GM18511 (cell line): ENCODE measurements at regions not wholly inside any gene's neighbourhood (a gene's known extent, or its start where the extent isn't known, plus 50 kb on each side); places are given as distances from the start of the nearest gene placed in this dataset.

Experiments
- ATAC-seq: cut with Tn5 transposase; IDR thresholded peaks from one replicate; pipeline ENCODE4 v1.9.1; 2021; ENCODE audit warnings: mild to moderate bottlenecking, moderate library complexity; ENCODE audit not compliant: unreplicated experiment

- no peak for ATAC-seq
Observed at GRCh38 chr3:62975566-62975965, 100.3 kb upstream of the CADPS start.

DNA sequence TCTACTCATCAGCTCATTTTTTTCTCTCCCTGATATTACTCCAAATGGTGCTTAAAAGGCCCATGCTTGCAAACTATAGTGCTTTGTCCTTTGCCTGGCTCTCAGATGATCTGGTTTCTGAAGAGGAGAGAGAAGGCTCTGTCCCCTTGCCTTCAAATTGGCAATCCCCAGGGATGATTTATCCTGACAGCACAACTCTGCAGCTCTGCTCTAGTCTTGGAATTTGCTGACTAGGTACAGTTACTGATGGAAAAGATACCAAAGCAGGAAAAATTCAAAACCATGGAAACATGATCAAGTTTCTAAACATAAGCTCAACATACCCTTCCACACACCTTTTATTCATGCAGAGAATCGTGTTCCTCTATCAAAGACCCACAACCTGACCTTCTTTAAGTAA lies 106.7 kb upstream of the CADPS start:
- ATAC-seq, result no peak

GRCh38 chr3:62982795-62983455 lies 107.7 kb upstream of the CADPS start:
- no peak for ATAC-seq

GRCh38 chr3:62986061-62986460 lies 110.8 kb upstream of the CADPS start:
- ATAC-seq, result no peak

DNA sequence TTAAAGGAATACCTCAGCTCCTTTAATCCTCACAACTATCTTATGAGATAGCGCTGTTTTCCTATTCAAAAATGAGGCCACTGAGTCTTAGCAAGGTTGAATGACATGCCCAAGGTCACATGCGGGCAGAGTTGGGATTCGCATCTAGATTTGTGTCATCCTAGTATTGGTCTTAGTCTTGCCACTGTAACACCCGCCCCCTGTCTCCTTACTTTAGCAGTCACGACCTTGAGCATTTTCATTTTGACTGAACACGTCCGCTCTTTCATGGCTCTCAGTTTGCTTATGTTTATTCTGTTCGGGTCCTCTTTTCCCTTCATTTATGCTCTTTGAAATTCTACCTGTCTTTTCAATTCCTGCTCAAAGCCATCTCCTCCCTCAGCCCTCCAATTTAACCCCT lies 112.5 kb upstream of the CADPS start:
- no peak for ATAC-seq

DNA sequence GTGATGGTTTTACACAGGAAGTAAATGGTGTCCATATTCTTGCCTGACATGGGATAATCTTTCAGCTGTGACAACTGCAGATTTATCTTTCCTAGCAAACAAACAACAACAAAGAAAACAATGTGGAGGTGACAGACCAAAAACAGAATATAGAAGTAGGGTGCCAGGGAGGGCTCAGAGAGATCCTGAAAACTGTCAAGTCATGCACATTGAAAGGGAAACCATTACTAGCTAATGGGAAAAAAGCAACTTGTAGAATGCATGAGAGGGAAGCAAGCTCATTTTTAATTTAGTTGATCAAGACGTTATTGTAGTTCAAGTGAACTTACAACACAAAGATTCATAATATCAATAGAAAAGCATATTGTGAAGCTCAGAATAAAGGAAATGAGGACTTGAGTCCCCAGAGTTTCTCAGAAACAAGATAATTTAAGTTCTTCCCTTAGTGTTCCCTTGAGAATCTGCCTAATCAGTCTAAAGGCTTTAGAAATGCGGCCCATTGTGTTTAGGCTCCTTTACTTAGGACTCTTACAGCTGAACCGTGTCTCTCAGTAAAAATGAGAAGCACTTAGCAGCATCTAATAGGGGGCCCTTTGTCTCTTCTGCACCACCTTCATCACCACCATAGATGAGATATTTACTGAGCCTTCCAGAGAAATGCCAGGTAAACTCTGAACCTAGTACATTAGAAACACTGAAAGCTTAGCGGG lies 115.6 kb upstream of the CADPS start:
- no peak for ATAC-seq

- ATAC-seq, result no peak
Observed at GRCh38 chr3:62992520-62992919, 117.3 kb upstream of the CADPS start.

GRCh38 chr3:62995119-62995518 lies 119.9 kb upstream of the CADPS start:
- ATAC-seq, result no peak

DNA sequence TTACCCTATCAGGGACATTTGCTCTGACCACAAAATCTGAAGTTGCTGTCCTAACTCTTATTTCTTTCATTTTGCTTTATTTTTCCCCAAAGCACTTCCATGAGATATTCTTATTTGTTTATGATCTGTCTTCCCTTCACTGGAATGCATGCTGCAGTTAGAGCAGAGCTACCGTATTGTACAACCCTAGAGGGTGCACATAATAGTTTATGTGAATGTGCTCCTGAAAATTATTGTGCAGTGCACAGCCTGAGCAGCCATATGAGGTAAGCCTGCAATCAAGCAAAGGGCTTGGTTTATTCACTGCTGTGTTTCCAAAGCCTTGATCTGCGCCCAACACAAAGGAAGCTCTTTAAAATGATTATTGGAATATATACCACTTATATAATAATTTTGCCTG lies 120.3 kb upstream of the CADPS start:
- no peak for ATAC-seq

DNA sequence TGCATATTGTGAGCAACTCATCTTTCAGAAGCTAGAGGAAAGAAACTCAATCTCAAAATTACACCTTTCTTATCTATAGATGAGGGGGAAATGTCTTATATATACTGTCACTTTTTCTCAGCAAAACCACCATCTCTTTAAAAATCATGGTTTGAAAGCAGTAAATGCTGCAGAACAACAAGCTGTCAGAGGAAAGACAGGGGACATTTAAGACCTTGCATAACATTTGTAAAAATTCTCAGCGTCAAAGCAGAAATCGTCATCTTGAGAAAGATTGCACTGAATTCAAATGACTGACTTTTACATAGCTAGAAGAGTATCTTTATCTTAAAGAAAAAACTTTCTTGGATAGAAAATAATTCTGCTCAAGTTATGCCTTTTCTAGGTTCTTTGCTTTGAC lies 122.2 kb upstream of the CADPS start:
- no peak for ATAC-seq

GRCh38 chr3:62999158-62999557 lies 123.9 kb upstream of the CADPS start:
- no peak for ATAC-seq

DNA sequence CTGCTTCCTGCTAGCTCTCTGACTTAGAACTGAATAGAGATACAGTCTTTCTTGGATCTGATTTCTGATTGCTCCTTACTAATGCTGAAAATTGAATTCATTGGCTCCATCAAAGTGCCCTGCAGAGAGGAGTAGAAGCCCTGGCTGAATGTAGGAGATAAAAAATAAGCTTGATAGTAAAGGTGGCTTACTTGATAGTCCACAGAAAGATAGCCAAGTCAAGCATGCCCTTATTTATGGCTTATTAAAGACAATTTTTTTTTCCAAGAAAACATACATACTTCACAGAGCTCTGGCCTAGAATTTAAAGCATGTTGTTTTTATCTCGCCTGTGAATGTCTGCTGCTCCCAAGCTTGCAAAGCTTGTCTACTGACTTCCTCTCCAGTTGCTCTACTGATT lies 124.6 kb upstream of the CADPS start:
- ATAC-seq, result no peak

DNA sequence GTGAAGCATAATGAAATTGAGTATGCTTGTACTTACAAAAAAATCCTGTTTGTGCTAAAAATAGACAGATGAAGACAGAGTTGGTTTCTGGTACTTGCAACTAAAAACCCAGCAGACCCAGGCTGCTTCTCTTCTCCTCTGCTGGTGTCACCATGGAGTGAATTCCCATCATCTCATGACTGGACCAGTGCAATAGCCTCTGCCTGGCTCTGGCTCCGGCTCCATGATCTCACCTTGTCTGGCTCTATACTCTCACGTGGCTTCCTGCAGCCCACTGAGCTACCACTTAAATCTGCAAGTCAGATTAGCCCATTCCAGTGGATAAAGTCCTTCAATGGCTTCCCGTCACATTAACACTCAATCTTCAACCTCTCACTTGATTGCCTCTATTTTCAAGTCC lies 129.2 kb upstream of the CADPS start:
- no peak for ATAC-seq

DNA sequence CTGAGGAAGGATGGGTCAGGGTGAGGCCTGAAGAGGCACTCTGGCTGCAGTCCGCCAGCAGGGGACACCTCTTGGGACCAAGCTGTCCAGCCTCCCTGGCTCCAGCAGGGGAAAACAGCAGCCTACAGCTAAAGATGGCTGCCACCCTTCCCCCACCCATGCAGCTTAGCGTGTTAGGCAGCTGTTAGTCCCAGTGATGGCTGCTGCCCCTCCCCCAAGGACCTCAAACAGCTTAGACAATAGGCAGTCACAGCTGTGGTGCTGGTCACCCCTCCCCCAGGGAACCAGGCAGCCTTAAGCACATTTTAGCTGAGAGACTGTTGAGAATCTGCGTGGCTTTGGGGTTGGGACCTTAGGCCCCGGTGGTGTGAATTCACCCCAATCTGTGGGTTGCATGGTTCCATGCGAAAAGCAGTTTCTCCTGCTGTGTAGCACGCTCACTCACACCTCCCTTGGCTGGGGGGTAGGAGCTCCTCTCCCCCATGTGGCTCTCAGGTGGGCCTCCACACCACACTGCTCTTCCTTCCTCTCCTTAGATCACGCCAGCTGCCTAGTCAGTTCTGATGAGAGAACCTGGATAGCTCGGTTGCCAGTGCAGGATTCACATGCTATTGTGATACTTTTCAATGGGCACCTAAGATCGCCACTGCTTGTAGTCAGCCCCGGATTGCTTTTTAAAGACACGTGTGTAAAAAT lies 140.5 kb upstream of the CADPS start:
- ATAC-seq, result no peak

DNA sequence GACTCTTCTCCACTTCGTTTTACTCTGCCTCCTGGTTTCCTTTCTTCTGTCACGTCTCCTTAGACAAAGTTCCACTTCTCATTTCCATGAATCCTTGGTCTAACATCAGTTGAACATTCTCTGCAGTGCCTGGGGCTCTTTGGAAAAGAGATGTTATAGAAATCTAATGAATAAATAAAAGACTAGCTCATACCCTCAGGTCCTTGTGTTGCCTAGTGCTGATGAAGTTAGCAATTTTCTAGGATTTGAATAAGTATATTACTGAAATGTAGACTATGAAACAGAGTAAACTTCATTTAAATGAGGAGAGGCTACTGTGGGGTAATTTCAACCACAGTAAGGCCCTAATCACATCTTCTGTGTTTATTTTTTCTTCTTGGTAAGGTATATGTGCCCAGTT lies 146.9 kb upstream of the CADPS start:
- ATAC-seq, result no peak

DNA sequence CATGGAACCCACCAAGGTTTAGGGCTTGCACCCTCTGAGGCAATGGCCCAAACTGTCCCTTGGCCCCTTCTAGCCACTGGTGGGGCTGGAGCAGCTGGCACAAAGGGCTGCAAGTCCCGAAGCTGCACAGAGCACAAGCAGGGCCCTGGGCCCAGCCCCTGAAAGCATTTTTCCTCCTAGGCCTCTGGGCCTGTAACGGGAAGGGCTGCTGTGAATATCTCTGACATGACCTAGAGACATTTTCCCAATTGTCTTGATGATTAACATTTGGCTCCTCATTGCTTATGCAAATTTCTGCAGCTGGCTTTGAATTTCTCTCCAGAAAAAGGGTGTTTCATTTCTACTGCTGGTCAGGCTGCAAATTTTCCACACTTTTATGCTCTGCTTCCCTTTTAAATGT lies 151.5 kb upstream of the CADPS start:
- no peak for ATAC-seq

GRCh38 chr3:63029326-63029725 lies 154.1 kb upstream of the CADPS start:
- no peak for ATAC-seq

DNA sequence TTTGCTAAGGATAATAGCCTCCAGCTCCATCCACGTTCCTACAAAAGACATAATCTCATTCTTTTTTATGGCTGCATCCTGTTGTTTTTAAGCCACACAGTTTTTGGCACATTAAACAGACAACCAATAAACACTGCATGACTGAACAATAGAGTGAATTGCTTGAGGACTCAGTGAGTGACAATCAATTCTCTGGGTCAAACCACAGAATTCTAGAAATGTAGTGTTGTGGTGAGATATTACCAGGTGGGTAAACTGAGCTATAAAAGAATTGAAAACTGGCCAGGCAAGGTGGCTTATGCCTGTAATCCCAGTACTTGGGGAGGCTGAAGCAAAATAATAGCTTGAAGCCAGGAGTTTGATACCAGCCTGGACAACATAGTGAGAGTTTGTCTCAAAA lies 154.7 kb upstream of the CADPS start:
- no peak for ATAC-seq

- no peak for ATAC-seq
Observed at GRCh38 chr3:63030666-63031065, 155.4 kb upstream of the CADPS start.

DNA sequence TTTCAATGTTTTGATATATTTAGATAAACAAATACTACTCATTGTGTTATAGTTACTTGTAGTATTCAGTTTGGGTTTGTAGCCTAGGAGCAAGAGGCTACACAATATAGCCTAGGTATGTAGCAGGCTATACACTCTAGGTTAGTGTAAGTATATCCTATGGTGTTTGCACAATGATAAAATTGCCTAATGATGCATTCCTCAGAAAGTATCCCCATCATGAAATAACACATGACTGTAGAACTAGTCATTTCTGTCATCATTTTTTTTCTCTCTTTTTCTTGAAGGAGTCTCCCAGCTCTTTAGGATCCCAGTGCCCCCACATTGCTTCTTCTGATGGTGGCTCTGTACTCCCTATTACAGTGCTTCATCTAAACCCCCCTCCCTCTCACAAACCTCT lies 157.7 kb upstream of the CADPS start:
- ATAC-seq, result no peak

GRCh38 chr3:63034101-63034500 lies 158.9 kb upstream of the CADPS start:
- ATAC-seq, result no peak

DNA sequence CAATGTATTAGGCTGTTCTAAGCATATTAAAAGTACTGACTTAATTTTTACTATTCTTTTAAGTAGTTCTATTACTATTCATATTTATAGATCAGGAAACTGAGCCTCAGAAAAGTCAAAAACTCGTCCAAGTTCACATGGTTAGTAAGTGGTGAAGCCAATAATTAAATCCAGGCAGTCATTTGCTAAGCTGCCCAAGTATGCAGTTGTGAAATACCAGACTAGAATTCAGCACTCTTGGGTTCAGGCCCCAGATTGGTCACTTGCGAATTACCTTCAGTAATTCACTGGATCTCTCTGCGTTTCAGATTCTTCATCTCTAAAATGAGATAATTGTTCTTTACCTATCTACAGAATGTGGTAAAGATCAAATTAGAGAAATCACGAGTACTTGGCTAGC lies 161.9 kb upstream of the CADPS start:
- no peak for ATAC-seq
